Suprapubic skin (tissue), 4 donors: ENCODE measurements at regions not wholly inside any gene's neighbourhood (a gene's known extent, or its start where the extent isn't known, plus 50 kb on each side); places are given as distances from the start of the nearest gene placed in this dataset.
A peak's percentile ranks its signal among the peaks of the same experiment; 100 is the strongest.
"Not testable (repeated sequence)": the region's sequence is repeated elsewhere in the genome, so short reads cannot be mapped to it uniquely, and the experiment has no call there.

ENCODE experiments used
- DNase-seq, 2 donors: peaks; one replicate each; pipeline ENCODE4 v3.0.0-alpha.2; 2019; ENCODE audit warnings: low spot score in 2 of 2
- H3K27ac ChIP-seq: fragments of 200-600 bp; sonication (generic); one replicate; pipeline ENCODE4 v1.5.1; 2019
- H3K27me3 ChIP-seq: fragments of 200-600 bp; sonication (generic); one replicate; pipeline ENCODE4 v1.5.1; 2019
- H3K36me3 ChIP-seq: fragments of 200-600 bp; sonication (generic); one replicate; pipeline ENCODE4 v1.5.1; 2019
- H3K4me1 ChIP-seq: fragments of 200-600 bp; sonication (generic); one replicate; pipeline ENCODE4 v1.5.1; 2019
- H3K4me3 ChIP-seq: fragments of 200-600 bp; sonication (generic); one replicate; pipeline ENCODE4 v1.5.1; 2019; ENCODE audit warnings: mild to moderate bottlenecking
- H3K9me3 ChIP-seq: fragments of 200-600 bp; sonication (generic); one replicate; pipeline ENCODE4 v1.5.1; 2019
- POLR2AphosphoS5 ChIP-seq, 3 donors: sonication (generic); formaldehyde crosslinking; IDR thresholded peaks; one replicate each; pipeline ENCODE4 v1.6.1; 2017; ENCODE audit warnings: antibody characterized with exemption in 3 of 3
- WGBS: methylation state at CpG from one replicate; pipeline ENCODE4 v1.1.5; 2018; 5-methylcytosine and 5-hydroxymethylcytosine counted together

DNA sequence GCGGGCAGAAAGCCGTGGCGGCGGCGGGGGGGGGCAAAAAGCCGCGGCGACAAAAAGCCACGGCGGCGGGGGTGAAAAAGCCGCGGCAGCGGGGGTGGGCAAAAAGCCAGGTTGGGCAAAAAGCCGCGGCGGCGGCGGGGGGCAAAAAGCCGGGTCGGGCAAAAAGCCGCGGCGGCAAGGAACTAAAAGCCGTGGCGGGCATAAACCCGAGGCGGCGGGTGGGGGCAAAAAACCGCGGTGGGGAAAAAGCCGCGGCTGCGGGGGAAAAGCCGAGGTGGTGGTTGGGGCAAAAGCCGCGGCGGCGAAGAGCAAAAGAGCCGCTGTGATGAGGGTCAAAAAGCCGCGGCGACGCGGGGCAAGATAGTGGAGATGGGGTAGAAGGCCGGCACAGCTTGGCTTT, 1834.2 kb downstream of the FOXD4L5 start:
- H3K4me1 ChIP-seq, H3K27me3 ChIP-seq, H3K36me3 ChIP-seq, H3K27ac ChIP-seq, H3K9me3 ChIP-seq: not testable (repeated sequence)
- peak in 1 of 2 donors; percentile 6 for DNase-seq
- 3% methylated on average over 16 of the region's 46 CpGs for WGBS
- peak overlapping the region; percentile 38 for H3K4me3 ChIP-seq

DNA sequence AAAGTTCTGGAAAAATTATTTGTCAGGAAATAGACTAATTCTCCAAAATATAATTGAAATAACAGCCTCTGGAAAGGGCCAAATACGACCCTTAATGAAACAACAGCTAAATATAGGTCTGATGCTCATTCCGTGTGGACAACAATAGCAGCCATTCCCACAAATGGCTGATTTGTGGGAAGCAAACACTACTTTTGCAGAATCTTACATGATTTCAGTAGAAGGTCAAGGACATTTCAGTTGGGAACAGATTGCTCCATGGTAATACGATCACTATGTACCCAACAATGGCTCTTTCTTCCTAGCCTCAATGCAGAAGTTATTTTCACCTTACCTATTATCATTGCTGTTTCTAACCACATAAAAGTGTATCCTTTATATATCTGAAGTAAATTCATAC, 1859.9 kb downstream of the FOXD4L5 start:
- not testable (repeated sequence) for H3K4me3 ChIP-seq, H3K9me3 ChIP-seq, DNase-seq, H3K36me3 ChIP-seq, H3K27me3 ChIP-seq, H3K4me1 ChIP-seq, H3K27ac ChIP-seq
- WGBS: no CpG with 5 or more reads among the region's 3 CpGs

DNA sequence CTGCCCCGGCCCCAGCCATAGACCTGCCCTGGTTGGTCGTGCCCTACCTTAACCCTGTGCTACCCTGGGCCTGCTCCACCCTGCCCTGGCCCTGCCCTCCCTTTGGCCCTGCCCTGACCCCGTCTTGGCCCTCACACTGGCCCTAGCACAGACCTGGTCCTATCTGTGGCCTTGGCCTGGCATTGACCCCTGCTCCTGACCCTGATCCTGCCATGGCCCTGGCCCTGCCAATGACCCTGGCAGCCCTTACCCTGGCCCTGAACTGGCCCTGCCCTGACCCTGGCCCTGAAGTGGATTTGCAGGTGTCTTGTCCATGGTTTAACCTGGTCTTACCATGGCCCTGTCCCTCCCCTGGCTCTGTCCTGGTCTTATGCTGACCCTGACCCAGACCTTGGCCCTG, 1894.1 kb downstream of the FOXD4L5 start:
- H3K9me3 ChIP-seq, H3K4me1 ChIP-seq, H3K4me3 ChIP-seq, H3K27me3 ChIP-seq, DNase-seq, H3K27ac ChIP-seq, H3K36me3 ChIP-seq: not testable (repeated sequence)
- WGBS: no CpG with 5 or more reads among the region's 3 CpGs

DNA sequence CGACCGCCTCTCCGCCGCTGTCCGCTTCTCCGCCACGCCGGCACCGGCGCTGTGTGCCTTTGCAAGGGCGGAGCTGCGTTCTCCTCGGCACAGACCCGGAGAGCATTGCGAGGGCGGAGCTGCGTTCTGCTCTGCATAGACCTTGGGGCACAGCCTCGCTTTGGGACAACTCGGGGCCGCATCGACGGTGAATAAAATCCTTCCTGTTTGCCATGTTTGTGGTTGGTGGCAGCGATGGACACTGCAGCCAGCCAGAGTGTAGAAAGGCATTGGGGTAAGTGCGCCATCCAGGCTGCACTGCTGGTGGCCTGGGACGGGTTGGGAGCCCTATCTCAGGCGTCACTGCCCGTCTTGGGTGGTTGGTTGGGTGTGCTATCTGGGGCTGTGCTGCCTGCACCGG, 1899.5 kb downstream of the FOXD4L5 start:
- not testable (repeated sequence) for H3K9me3 ChIP-seq, DNase-seq, H3K4me1 ChIP-seq, H3K4me3 ChIP-seq, H3K36me3 ChIP-seq, H3K27ac ChIP-seq, H3K27me3 ChIP-seq
- 40% methylated on average over 2 of the region's 28 CpGs for WGBS

DNA sequence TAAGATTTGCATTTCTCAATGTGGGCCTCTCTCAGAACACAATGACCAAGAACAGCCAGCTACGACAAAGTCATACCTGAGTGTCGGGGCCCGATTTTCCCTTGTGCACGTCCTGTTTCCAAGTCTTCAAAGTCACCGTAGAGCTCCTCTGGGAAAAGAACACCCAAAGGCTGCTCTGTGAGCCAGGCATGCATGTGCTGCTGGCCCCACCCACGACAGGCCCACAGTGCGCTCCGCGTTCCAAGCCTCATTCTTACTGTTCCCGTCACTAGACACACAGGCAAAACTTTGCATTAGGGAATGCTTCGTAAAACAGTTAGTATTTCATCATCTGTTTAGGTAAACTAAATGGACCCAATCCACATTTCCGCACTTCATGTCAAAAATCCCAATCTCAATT, 1905.1 kb downstream of the FOXD4L5 start:
- H3K4me1 ChIP-seq, H3K9me3 ChIP-seq, H3K27me3 ChIP-seq, H3K4me3 ChIP-seq, H3K36me3 ChIP-seq, H3K27ac ChIP-seq: not testable (repeated sequence)
- 91% methylated on average over 11 of the region's 12 CpGs for WGBS
- peak in 1 of 2 donors; percentile 72 for DNase-seq

DNA sequence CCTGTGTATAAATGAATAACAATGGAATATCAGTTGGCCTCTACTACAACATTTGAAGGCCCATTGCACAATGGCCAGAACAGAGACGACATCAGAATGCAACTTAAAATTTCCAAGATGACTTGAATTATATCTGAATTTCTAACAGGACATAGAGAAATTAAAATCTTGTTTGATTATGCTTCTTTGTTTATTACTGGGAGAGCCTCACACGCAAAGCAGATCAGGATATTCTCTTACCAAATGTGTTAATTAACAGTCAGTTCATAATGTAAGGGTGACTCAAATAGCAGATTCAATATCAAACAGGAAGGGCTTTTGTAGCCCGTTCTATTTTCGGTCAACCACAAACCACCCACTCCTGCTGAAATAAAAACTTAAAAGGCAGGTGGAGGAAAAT, 1930.8 kb downstream of the FOXD4L5 start:
- H3K4me1 ChIP-seq, H3K27ac ChIP-seq, H3K9me3 ChIP-seq, DNase-seq, H3K36me3 ChIP-seq, H3K27me3 ChIP-seq, H3K4me3 ChIP-seq: not testable (repeated sequence)
- WGBS: 81% methylated on average over 4 of the region's 4 CpGs

DNA sequence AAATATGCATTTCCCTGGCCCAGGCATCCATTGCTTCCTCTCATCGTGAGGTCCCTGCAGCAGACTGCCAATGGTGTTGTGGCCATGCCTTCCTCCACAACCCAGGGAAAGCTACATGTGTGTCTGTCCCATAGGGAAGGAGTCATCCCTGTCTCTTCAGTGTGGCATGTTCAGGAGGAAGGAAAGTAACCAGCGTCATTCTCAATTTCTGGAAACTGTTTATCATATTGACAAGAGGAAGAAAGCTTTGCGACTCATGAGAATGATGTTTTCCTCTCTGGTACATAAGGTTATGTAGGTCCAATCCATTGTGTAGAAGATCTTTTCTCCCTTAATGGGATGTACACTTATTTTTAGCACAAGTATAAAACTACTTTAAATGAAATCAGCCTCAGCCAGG, 1937.7 kb downstream of the FOXD4L5 start:
- not testable (repeated sequence) for H3K27ac ChIP-seq, DNase-seq, H3K36me3 ChIP-seq, H3K9me3 ChIP-seq, H3K4me1 ChIP-seq, H3K27me3 ChIP-seq, H3K4me3 ChIP-seq
- WGBS: 68% methylated on average over 2 of the region's 3 CpGs

DNA sequence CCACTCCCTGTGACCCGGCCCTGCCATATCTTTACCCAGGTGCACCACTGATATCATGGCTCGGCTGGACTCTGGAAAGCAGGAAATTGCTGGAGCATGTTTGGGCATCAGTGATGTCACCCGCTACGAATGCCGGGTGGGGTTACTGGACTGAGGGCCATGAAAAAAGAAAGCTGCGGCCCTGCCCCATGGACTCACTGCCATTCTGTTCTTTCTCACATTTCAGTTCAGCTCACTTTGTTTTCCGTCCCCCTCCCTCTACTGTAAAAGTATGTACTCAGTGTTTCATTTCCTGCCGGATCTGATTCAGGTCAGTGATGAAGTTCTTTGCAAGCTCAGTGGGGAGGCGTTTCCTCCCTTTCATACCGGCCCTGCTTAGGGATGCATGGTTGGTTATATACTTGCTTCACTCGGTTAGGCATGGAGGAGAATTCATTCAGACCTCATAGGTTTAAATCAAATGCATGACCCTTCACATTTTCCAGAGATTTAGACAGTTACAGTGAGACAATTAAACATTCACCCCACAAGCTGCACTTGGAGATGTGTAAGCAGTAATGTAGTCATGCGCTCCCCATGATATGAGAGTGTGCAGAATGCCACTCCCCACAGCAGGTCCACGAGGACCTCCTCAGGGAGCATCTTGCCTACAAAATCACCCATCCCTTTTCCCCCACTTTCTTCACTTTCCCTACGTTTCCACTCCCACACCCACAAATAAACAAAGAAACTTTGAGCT, 1938.5 kb downstream of the FOXD4L5 start:
- DNase-seq: peak in 1 of 2 donors; percentile 71
- not testable (repeated sequence) for H3K36me3 ChIP-seq, H3K9me3 ChIP-seq, H3K4me1 ChIP-seq, H3K27ac ChIP-seq, H3K27me3 ChIP-seq, H3K4me3 ChIP-seq
- WGBS: 75% methylated on average over 8 of the region's 14 CpGs

DNA sequence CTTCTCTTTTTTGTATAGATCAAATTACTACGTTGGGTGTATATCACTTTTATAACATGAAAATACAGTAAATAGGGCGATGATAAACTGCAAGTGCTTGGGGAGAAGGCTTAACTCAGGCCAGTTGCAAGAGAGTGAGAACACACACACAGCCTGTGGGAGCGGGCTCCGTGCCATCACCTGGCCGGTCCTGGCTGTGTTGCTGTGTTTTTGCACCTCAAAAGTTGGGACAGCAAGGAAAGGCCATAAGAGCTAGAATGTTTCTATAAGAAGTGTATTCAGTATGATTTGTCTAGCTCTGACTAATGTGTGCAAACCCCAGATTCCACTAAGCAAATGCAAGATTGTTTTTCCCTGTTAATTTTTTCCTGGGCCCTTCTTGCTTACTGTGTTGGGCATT, 1940.6 kb downstream of the FOXD4L5 start:
- H3K36me3 ChIP-seq, H3K27me3 ChIP-seq, H3K4me3 ChIP-seq, H3K27ac ChIP-seq, H3K9me3 ChIP-seq, DNase-seq, H3K4me1 ChIP-seq: not testable (repeated sequence)
- WGBS: no CpG with 5 or more reads among the region's 5 CpGs

DNA sequence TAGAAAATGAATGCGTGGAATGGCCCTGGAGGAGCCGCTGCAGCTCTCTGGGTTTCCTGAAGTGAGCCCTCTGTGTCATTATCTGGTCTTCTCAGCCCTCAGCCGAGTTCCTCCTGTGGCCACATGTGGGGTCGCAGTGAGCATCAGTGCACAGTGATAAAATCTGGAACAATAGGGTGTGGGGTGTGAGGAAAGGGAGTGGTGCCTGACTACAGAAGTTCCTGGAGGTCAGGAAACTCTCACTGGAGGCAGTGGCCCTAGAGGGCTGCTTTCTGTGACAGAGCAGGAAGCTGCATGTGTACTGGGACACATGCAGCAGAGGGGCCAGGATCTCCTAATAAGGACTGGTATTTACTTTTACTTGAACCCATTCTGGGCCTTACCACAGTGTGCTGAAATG, 1942.5 kb downstream of the FOXD4L5 start:
- not testable (repeated sequence) for H3K27ac ChIP-seq, H3K4me3 ChIP-seq, H3K27me3 ChIP-seq, H3K9me3 ChIP-seq, H3K4me1 ChIP-seq, H3K36me3 ChIP-seq, DNase-seq
- 72% methylated on average over 2 of the region's 4 CpGs for WGBS

DNA sequence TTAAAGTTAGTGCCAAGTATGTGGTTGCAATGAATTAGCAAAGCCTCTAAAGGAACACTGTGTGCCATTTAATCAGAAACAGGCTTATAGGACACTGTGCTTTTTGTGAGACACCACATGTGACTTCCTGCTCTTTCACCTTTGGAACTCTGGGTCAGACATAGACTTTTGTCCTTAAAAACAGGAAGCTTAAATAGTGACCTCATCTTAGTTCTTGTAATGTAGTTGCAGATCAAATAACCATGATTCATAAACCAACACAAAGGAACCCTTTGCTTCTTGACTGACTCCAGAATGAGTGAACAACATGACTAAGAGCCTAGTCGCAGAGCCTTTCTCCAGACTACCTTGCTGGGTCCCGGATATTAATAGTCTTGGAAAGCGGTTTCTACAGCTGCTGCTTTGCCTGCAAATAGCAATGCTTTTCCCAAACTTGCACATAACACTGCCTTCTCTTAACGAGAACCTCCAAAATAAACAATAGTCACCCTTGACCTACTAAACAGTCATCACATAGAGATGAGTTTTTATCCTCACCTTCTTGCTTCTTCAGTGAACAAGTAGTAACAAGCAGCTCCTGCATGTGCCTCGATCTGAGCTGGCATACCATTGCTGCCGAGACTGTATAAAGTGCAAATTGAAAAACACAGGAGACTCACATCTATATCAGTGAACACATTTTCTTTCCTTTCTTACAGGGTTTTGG, 1947.0 kb downstream of the FOXD4L5 start:
- H3K27me3 ChIP-seq, H3K4me1 ChIP-seq, H3K36me3 ChIP-seq, H3K9me3 ChIP-seq, DNase-seq, H3K4me3 ChIP-seq: not testable (repeated sequence)
- peak in 1 of 3 donors; percentile 24 for TF ChIP-seq POLR2AphosphoS5 (IDR thresholded peaks at IDR 0.05)
- peak overlapping the region; percentile 70 for H3K27ac ChIP-seq
- WGBS: 28% methylated on average over 6 of the region's 6 CpGs

DNA sequence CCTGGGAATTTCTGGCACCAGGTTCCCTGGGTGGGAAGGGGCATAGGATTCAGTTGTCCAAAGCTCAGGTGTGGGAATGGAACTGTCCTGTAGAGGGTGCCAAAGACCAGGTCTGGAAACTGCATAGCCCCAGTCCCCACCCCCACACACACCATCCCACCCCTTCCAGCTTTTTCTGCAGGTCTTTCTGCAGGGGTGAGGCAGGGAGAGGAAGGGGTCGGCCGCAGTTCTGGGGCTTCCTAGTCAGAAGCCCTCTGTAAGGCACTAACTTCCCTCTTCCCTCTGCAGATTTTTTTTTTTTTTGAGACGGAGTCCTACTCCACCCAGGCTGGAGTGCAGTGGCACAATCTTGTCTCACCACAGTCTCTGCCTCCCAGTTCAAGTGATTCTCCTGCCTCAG, 1949.7 kb downstream of the FOXD4L5 start:
- not testable (repeated sequence) for H3K27me3 ChIP-seq, H3K9me3 ChIP-seq, DNase-seq, H3K27ac ChIP-seq, H3K36me3 ChIP-seq, H3K4me1 ChIP-seq, H3K4me3 ChIP-seq
- 40% methylated on average over 3 of the region's 3 CpGs for WGBS

DNA sequence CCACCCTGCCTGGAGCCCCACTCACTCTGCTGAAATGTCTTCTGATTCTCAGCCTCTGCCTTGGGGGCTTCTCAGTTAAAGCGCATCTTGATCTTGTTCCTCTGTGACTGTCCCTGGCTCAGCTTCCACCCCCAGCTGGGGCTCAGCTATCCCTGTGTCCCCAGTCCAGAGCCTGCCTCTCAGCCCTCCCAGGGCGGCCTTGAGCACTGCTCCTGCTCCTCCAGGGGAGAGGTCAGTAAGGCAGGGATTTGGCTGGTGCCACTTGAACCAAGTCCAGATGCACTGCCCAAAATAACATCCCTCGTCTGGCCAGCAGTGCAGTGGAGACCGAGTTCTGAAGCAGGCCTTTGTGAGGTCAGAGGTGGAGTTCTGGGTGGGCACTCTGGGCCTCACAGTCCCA, 1950.8 kb downstream of the FOXD4L5 start:
- H3K4me1 ChIP-seq, H3K4me3 ChIP-seq, DNase-seq, H3K27ac ChIP-seq, H3K9me3 ChIP-seq, H3K27me3 ChIP-seq, H3K36me3 ChIP-seq: not testable (repeated sequence)
- no CpG with 5 or more reads among the region's 4 CpGs for WGBS

DNA sequence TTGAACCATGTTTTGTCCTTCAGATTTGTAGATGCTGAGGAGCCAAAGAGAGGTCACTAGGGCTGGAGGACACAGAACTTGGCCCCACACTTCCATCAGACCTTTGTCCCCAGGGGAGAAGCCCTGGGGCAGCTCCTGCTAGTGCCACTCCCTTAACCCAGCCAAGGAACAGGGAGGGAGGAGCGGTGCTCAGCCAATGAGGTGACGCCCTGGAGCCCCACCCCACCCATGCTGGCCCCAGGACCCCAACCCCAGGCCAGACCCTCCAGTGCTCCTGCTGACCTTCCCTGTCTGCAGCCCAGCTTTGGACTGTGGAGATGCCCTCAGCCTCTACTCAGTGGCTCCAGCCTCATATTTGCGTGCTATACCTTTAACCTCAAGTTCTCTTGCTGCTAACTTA, 1951.9 kb downstream of the FOXD4L5 start:
- DNase-seq, H3K27ac ChIP-seq, H3K27me3 ChIP-seq, H3K9me3 ChIP-seq, H3K36me3 ChIP-seq, H3K4me3 ChIP-seq, H3K4me1 ChIP-seq: not testable (repeated sequence)
- WGBS: no CpG with 5 or more reads among the region's 3 CpGs
